K562 (cell line): ENCODE measurements at regions not wholly inside any gene's neighbourhood (a gene's known extent, or its start where the extent isn't known, plus 50 kb on each side); places are given as distances from the start of the nearest gene placed in this dataset.
A peak's percentile ranks its signal among the peaks of the same experiment; 100 is the strongest.

Source experiments
- ATAC-seq: fragments of 200-7000 bp; cut with Tn5 transposase; 3 replicates; pipeline ENCODE4 v1.9.1; 2020; ENCODE audit warnings: moderate library complexity
- BruUV-seq: library from RNA; stranded (reverse); fragments of 400-500 nt; replicated peaks from 2 replicates; lab custom pipeline; 2021; lab: Mats Ljungman, UMichigan
- CTCF ChIA-PET: fragments of 300-600 bp; formaldehyde crosslinking; extraction: SDS; loops from one replicate; lab custom pipeline; 2021; ENCODE audit warnings: low intra/inter-chr PET ratio; lab: Yijun Ruan, JAX
- POLR2A ChIA-PET: fragments of 300-600, 350-650 bp; sonication (Branson Sonifier 250); formaldehyde crosslinking; extraction: SDS; loops from one replicate; lab custom pipeline; 2021; ENCODE audit warnings: antibody characterized with exemption, inconsistent platforms; lab: Yijun Ruan, JAX
- DNase-seq, 4 experiments: peaks; one replicate each; pipeline versions ENCODE4 v3.0.0 to v3.0.0-alpha.2; 2011 to 2018; ENCODE audit warnings: low spot score in 3 of 4, mixed read lengths in 3 of 4; ENCODE audit errors: extremely low read depth in 1 of 4
- FAIRE-seq: peaks from 2 replicates; lab custom pipeline; 2011; peaks lifted over from hg19 to GRCh38; lab: Jason Lieb, UNC
- H2AFZ ChIP-seq: 2 replicates; pipeline ENCODE4 v1.6.0; 2011; ENCODE audit warnings: low read depth, low read length, control low read depth, inconsistent platforms
- H3K27ac ChIP-seq: fragments of 200-600 bp; 3 replicates; pipeline ENCODE4 v1.8.0; 2011; ENCODE audit warnings: low read depth, mild to moderate bottlenecking, control low read depth, inconsistent platforms, low read length, moderate library complexity, mixed read lengths; ENCODE audit errors: extremely low read depth
- H3K27me3 ChIP-seq, 2 experiments: fragments of 300-600 bp in 1 of 2; 2 replicates in 1 of 2; 3 replicates in 1 of 2; pipeline versions ENCODE4 v1.6.0 to v1.8.0; 2011; ENCODE audit warnings: inconsistent platforms in 2 of 2, low read length in 2 of 2, mild to moderate bottlenecking in 1 of 2, mixed read lengths in 1 of 2, moderate library complexity in 1 of 2; ENCODE audit not compliant: control insufficient read depth in 2 of 2, insufficient read depth in 2 of 2
- H3K36me3 ChIP-seq: fragments of 300-600 bp; 3 replicates; pipeline ENCODE4 v1.8.0; 2011; ENCODE audit warnings: mild to moderate bottlenecking, low read length, inconsistent platforms; ENCODE audit not compliant: control insufficient read depth, insufficient read depth
- H3K4me1 ChIP-seq, 2 experiments: fragments of 200-600 bp in 1 of 2; replicated peaks in 1 of 2; 2 replicates in 1 of 2; 3 replicates in 1 of 2; pipeline versions ENCODE4 v1.5.1 to v1.8.0; 2011; ENCODE audit warnings: inconsistent platforms in 2 of 2, low read length in 2 of 2, mild to moderate bottlenecking in 1 of 2, mixed read lengths in 1 of 2, moderate library complexity in 1 of 2; ENCODE audit not compliant: control insufficient read depth in 2 of 2, insufficient read depth in 2 of 2
- H3K4me2 ChIP-seq: 2 replicates; pipeline ENCODE4 v1.6.1; 2011; ENCODE audit warnings: low read length, control low read depth, inconsistent platforms, mixed read lengths; ENCODE audit not compliant: insufficient read depth
- H3K4me3 ChIP-seq: fragments of 200-600 bp; sonication (generic), shearing (Covaris generic); 2 replicates; pipeline ENCODE4 v1.5.1; 2016; ENCODE audit warnings: control low read depth, inconsistent platforms
- H3K79me2 ChIP-seq: fragments of 200-600 bp; 3 replicates; pipeline ENCODE4 v1.8.0; 2011; ENCODE audit warnings: low read length, inconsistent platforms; ENCODE audit not compliant: control insufficient read depth, insufficient read depth
- H3K9ac ChIP-seq, 2 experiments: 2 replicates each; pipeline versions ENCODE4 v1.6.0 to v1.6.1; 2011; ENCODE audit warnings: low read depth in 2 of 2, low read length in 2 of 2, control low read depth in 1 of 2, inconsistent platforms in 1 of 2, mild to moderate bottlenecking in 1 of 2, mixed read lengths in 1 of 2; ENCODE audit not compliant: insufficient read depth in 1 of 2
- H3K9me1 ChIP-seq: one replicate; pipeline ENCODE4 v1.6.0; 2011; ENCODE audit warnings: inconsistent platforms, mild to moderate bottlenecking, low read length, moderate library complexity; ENCODE audit not compliant: control insufficient read depth, insufficient read depth
- H3K9me3 ChIP-seq: replicated peaks from 2 replicates; pipeline ENCODE4 v1.5.1; 2011; ENCODE audit warnings: low read depth, low read length, inconsistent platforms; ENCODE audit not compliant: control insufficient read depth, insufficient read depth
- H4K20me1 ChIP-seq: replicated peaks from 2 replicates; pipeline ENCODE4 v1.6.1; 2011; ENCODE audit warnings: low read length, inconsistent platforms, mixed read lengths; ENCODE audit not compliant: control insufficient read depth, insufficient read depth
- MEF2A ChIP-seq: IDR thresholded peaks from 2 replicates; pipeline ENCODE4 v1.6.1; 2011; ENCODE audit warnings: low read depth, mild to moderate bottlenecking, low read length, moderate library complexity; ENCODE audit not compliant: control insufficient read depth
- NR0B1 ChIP-seq: fragments of 450-650 bp; IDR thresholded peaks from one replicate; pipeline ENCODE4 v1.6.1; 2018; ENCODE audit warnings: mild to moderate bottlenecking, moderate library complexity; ENCODE audit not compliant: partially characterized antibody
- POLR2B ChIP-seq: fragments of 450-650 bp; IDR thresholded peaks from 2 replicates; pipeline ENCODE4 v1.6.1; 2018; ENCODE audit warnings: low read depth; ENCODE audit not compliant: partially characterized antibody
- PURB ChIP-seq: sonication (generic); formaldehyde crosslinking; IDR thresholded peaks from 2 replicates; pipeline ENCODE4 v1.9.0; 2021; ENCODE audit warnings: low read depth, mild to moderate bottlenecking, missing genetic modification reagents
- RBFOX2 ChIP-seq: fragments of 200-400 bp; formaldehyde crosslinking; IDR thresholded peaks from 2 replicates; pipeline ENCODE4 v1.6.1; 2017; ENCODE audit warnings: low read depth, mild to moderate bottlenecking, low read length, moderate library complexity
- SNIP1 ChIP-seq: fragments of 450-650 bp; IDR thresholded peaks from 2 replicates; pipeline ENCODE4 v1.7.1; 2017; ENCODE audit warnings: low read depth, mild to moderate bottlenecking
- TEAD2 ChIP-seq: fragments of 450-650 bp; IDR thresholded peaks from 2 replicates; pipeline ENCODE4 v1.6.1; 2016; ENCODE audit warnings: missing genetic modification characterization, control low read depth, missing compliant biosample characterization
- TOE1 ChIP-seq, 2 experiments: fragments of 450-650 bp in 1 of 2; sonication (generic) in 1 of 2; formaldehyde crosslinking in 1 of 2; IDR thresholded peaks; 2 replicates each; pipeline versions ENCODE4 v1.7.1 to v1.8.0; 2016 to 2022; ENCODE audit warnings: borderline replicate concordance in 2 of 2, mild to moderate bottlenecking in 2 of 2, antibody characterized with exemption in 1 of 2, inconsistent platforms in 1 of 2, low read depth in 1 of 2, missing genetic modification reagents in 1 of 2, moderate library complexity in 1 of 2
- ZNF121 ChIP-seq: sonication (generic); formaldehyde crosslinking; conservative IDR thresholded peaks from 2 replicates; pipeline ENCODE4 v1.8.0; 2022; ENCODE audit warnings: missing genetic modification reagents
- ZNF23 ChIP-seq: fragments of 250-450 bp; sonication (Bioruptor Pico); IDR thresholded peaks from 2 replicates; pipeline ENCODE4 v1.4.0; 2020; ENCODE audit warnings: mild to moderate bottlenecking
- ZNF316 ChIP-seq: fragments of 450-650 bp; IDR thresholded peaks from 2 replicates; pipeline ENCODE4 v1.6.1; 2016
- ZNF408 ChIP-seq: fragments of 250-450 bp; sonication (Bioruptor Pico); IDR thresholded peaks from 2 replicates; pipeline ENCODE4 v1.4.0; 2020; ENCODE audit warnings: low read depth, mild to moderate bottlenecking, moderate library complexity
- WGBS: fragments of 100-300 bp; shearing (Covaris generic); methylation state at CpG from one replicate; pipeline ENCODE4 v1.1.6; 2016; ENCODE audit warnings: low coverage, mixed read lengths; ENCODE audit not compliant: insufficient coverage; ENCODE audit errors: missing lambda C conversion rate; 5-methylcytosine and 5-hydroxymethylcytosine counted together
- in situ Hi-C: fragments of 300-500 bp; cut with MboI; formaldehyde crosslinking; loops from 4 replicates; pipeline ENCODE4 v1.15.0; 2018; ENCODE audit warnings: inconsistent platforms, mixed read lengths
- intact Hi-C: fragments of 100-400 bp; cut with micrococcal nuclease; formaldehyde crosslinking; loops from 2 replicates; pipeline ENCODE4 v1.14.2; 2022

- CTCF ChIA-PET = no interaction called here
- no TSS peak for BruUV-seq
- no peaks in the 10 kb centered on the region for H3K36me3 ChIP-seq
- no peaks in the 10 kb centered on the region for H3K9me1 ChIP-seq
- H3K27ac ChIP-seq = no peak overlapping the region
- H2AFZ ChIP-seq = no peak overlapping the region
- H3K27me3 ChIP-seq = no peaks in the 10 kb centered on the region
- no peak overlapping the region for H3K4me2 ChIP-seq
- no peaks in the 10 kb centered on the region for H3K4me1 ChIP-seq
- POLR2A ChIA-PET = no interaction called here
- H4K20me1 ChIP-seq = no peaks in the 10 kb centered on the region
- DNase-seq = no peak
- no peak overlapping the region for H3K9ac ChIP-seq
- no peak for ATAC-seq
- 0% methylated on average over 4 of the region's 4 CpGs for WGBS
- intact Hi-C loops (no loop called here), in situ Hi-C loops (no loop called here)
- no peaks in the 10 kb centered on the region for H3K9me3 ChIP-seq
- no peak overlapping the region for H3K4me3 ChIP-seq
- FAIRE-seq = no peak
- H3K79me2 ChIP-seq = no peaks in the 10 kb centered on the region
- TF ChIP-seq ZNF316 = peak; percentile 17; the same call in 1 of the 2 replicates
- TF ChIP-seq TOE1 (IDR thresholded peaks at IDR 0.05; ENCODE audit: borderline replicate concordance) = no peak
- no peak for TF ChIP-seq TOE1 (CRISPR knock-in tag; IDR thresholded peaks at IDR 0.05; ENCODE audit: borderline replicate concordance, low read depth)
- TF ChIP-seq TEAD2 (tag) = no peak
- no peak for TF ChIP-seq ZNF408
- TF ChIP-seq RBFOX2 = no peak
- TF ChIP-seq PURB (CRISPR knock-in tag) = no peak
- no peak for TF ChIP-seq ZNF121 (CRISPR knock-in tag)
Observed at GRCh38 chr14:26820572-26820971, 222.7 kb upstream of the NOVA1 start.

- Histone ChIP-seq H3K4me2 (no peak overlapping the region), H3K9me1 (no peaks in the 10 kb centered on the region), H2AFZ (no peak overlapping the region), H3K79me2 (no peaks in the 10 kb centered on the region), H3K36me3 (no peaks in the 10 kb centered on the region), H3K27ac (no peak overlapping the region), H3K27me3 (no peaks in the 10 kb centered on the region), H3K9me3 (no peaks in the 10 kb centered on the region), H3K4me3 (no peak overlapping the region), H3K9ac (no peak overlapping the region), H3K4me1 (no peaks in the 10 kb centered on the region), H4K20me1 (no peaks in the 10 kb centered on the region)
- in situ Hi-C loops = no loop called here
- DNase-seq (no peak), ATAC-seq (no peak), FAIRE-seq (no peak)
- CTCF ChIA-PET = no interaction called here
- no TSS peak for BruUV-seq
- POLR2A ChIA-PET = no interaction called here
- intact Hi-C loops = no loop called here
- 0% methylated on average over 4 of the region's 4 CpGs for WGBS
- TF ChIP-seq SNIP1 = no peak
- no peak for TF ChIP-seq ZNF23 (CRISPR knock-in tag)
- TF ChIP-seq NR0B1 = no peak
- TF ChIP-seq POLR2B = no peak
- TF ChIP-seq MEF2A = no peak
Observed at GRCh38 chr14:26828741-26829140, 230.9 kb upstream of the NOVA1 start.
